HEK293T (cell line): ENCODE measurements at regions not wholly inside any gene's neighbourhood (a gene's known extent, or its start where the extent isn't known, plus 50 kb on each side); places are given as distances from the start of the nearest gene placed in this dataset.
"Not testable (repeated sequence)": the region's sequence is repeated elsewhere in the genome, so short reads cannot be mapped to it uniquely, and the experiment has no call there.

Experiments
- FOXK2 ChIP-seq: fragments of 450-650 bp; IDR thresholded peaks from 2 replicates; pipeline ENCODE4 v1.6.1; 2016; ENCODE audit warnings: mild to moderate bottlenecking
- SUZ12 ChIP-seq: fragments of 450-650 bp; IDR thresholded peaks from 2 replicates; pipeline ENCODE4 v1.6.1; 2016; ENCODE audit warnings: mild to moderate bottlenecking

DNA sequence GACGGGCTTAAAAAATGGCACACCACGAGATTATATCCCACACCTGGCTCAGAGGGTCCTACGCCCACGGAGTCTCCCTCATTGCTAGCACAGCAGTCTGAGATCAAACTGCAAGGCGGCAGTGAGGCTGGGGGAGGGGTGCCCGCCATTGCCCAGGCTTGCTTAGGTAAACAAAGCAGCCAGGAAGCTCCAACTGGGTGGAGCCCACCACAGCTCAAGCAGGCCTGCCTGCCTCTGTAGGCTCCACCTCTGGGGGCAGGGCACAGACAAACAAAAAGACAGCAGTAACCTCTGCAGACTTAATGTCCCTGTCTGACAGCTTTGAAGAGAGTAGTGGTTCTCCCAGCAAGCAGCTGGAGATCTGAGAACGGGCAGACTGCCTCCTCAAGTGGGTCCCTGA, 386.4 kb upstream of the GJE1 start:
- not testable (repeated sequence) for TF ChIP-seq SUZ12, FOXK2
